ENCODE measurements at regions not wholly inside any gene's neighbourhood (a gene's known extent, or its start where the extent isn't known, plus 50 kb on each side); places are given as distances from the start of the nearest gene placed in this dataset.
"Not testable (repeated sequence)": the region's sequence is repeated elsewhere in the genome, so short reads cannot be mapped to it uniquely, and the experiment has no call there.

DNA sequence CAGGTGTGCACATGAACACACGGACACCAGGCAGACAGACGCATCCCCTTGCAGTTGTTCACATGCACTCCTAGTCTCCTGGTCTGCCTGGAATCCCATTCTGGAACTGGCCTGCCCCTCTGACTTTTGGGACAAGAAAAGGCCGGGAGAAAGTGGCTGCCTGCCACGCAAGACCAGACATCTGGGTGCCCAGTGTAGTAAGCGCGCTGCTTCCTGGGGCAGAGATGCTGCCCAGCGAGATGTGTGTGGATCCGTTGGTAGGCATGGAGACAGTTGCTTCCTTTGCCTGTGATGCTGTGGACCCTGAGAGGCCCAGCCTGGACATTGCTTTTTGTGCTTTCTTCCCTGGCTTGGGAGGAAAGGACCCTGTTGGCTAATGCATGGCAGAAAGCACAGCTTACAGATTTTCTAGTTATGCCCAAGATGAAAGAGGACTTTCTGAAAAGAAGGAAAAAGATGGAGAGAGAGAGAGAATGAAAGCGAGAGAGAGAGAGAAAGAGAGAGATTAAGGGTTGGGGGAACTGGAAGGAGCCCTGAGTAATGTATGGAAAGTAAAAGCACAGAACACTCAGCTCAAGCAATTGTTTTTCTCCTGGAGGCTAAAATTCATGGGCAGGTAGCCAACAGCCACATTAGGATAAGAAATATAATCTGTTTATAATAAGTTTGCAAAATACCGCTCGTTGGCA, 235.3 kb downstream of the BCL2L11 start:
- TF ChIP-seq, protein P1, sequence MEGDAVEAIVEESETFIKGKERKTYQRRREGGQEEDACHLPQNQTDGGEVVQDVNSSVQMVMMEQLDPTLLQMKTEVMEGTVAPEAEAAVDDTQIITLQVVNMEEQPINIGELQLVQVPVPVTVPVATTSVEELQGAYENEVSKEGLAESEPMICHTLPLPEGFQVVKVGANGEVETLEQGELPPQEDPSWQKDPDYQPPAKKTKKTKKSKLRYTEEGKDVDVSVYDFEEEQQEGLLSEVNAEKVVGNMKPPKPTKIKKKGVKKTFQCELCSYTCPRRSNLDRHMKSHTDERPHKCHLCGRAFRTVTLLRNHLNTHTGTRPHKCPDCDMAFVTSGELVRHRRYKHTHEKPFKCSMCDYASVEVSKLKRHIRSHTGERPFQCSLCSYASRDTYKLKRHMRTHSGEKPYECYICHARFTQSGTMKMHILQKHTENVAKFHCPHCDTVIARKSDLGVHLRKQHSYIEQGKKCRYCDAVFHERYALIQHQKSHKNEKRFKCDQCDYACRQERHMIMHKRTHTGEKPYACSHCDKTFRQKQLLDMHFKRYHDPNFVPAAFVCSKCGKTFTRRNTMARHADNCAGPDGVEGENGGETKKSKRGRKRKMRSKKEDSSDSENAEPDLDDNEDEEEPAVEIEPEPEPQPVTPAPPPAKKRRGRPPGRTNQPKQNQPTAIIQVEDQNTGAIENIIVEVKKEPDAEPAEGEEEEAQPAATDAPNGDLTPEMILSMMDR (conservative IDR thresholded peaks at IDR 0.05) = not testable (repeated sequence)
- TF ChIP-seq ZFX (IDR thresholded peaks at IDR 0.05) = not testable (repeated sequence)
